Body of pancreas (tissue), 4 donors: ENCODE measurements at regions not wholly inside any gene's neighbourhood (a gene's known extent, or its start where the extent isn't known, plus 50 kb on each side); places are given as distances from the start of the nearest gene placed in this dataset.

Source experiments
- ATAC-seq: fragments of 150-250 bp; one replicate; pipeline ENCODE4 v1.9.1; 2016
- DNase-seq, 4 donors: peaks; one replicate each; pipeline ENCODE4 v3.0.0-alpha.2; 2019
- H3K27ac ChIP-seq, 4 donors: fragments of 200-600 bp; sonication (generic); 1 replicate in 3 of 4; 2 replicates in 1 of 4; pipeline versions ENCODE4 v1.5.1 to v1.6.1; 2016 to 2019; ENCODE audit warnings: mild to moderate bottlenecking in 1 of 4, mixed read lengths in 1 of 4, moderate library complexity in 1 of 4
- H3K27me3 ChIP-seq, 2 donors: fragments of 200-600 bp; sonication (generic); one replicate each; pipeline ENCODE4 v1.6.0; 2016; ENCODE audit warnings: mild to moderate bottlenecking in 1 of 2
- H3K36me3 ChIP-seq, 2 donors: fragments of 200-600 bp; sonication (generic); replicated peaks in 1 of 2; 2 replicates each; pipeline ENCODE4 v1.5.1; 2016; ENCODE audit warnings: low read depth in 2 of 2; ENCODE audit not compliant: insufficient read depth in 1 of 2
- H3K4me1 ChIP-seq: fragments of 200-600 bp; sonication (generic); one replicate; pipeline ENCODE4 v1.6.0; 2016
- H3K4me3 ChIP-seq, 2 donors: fragments of 200-600 bp; sonication (generic); 1 replicate in 1 of 2; 2 replicates in 1 of 2; pipeline ENCODE4 v1.5.1; 2016 to 2019
- H3K9me3 ChIP-seq, 3 donors: fragments of 200-600 bp; sonication (generic); 1 replicate in 2 of 3; 2 replicates in 1 of 3; pipeline ENCODE4 v1.5.1; 2016
- POLR2A ChIP-seq, 3 donors: fragments of 450-650 bp; IDR thresholded peaks; one replicate each; pipeline ENCODE4 v1.6.1; 2016; ENCODE audit warnings: antibody characterized with exemption in 3 of 3, mild to moderate bottlenecking in 2 of 3
- WGBS, 2 donors: methylation state at CpG; one replicate each; pipeline ENCODE4 v1.1.5; 2017; 5-methylcytosine and 5-hydroxymethylcytosine counted together
- intact Hi-C: fragments of 100-400 bp; cut with DNase I; formaldehyde crosslinking; loops from one replicate; pipeline ENCODE4 v1.15.1; 2023
- TF ChIP-seq, protein P1 (sequence below), 7 experiments: fragments of 450-650 bp in 4 of 7; fragments of 200-600 bp in 3 of 7; sonication (generic) in 3 of 7; IDR thresholded peaks; one replicate each; pipeline ENCODE4 v1.5.1; 2016 to 2019; ENCODE audit warnings: antibody characterized with exemption in 7 of 7

DNA sequence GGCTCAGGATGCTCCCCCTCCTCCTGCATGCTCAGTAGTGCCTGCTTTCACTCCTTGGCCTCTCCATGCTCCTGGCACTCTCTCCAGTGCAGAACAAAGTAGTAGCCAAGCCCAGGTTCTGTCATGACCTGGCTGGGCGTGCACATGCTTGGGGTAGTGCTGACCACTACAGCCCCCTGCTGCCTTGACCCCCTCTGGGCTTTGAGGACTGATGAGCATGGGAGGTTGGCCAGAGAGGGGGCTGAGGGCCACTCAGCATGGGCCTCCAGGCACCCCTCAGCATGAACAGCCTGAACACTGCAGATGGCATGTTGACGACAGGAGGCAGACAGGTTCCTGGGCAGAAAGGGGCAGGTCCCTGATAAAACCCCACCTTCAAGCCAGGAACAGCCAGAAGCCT is 935.7 kb upstream of the PRMT6 start:
- DNase-seq = no peak
- ATAC-seq = no peak
- TF ChIP-seq POLR2A (IDR thresholded peaks at IDR 0.05) = no peak
- TF ChIP-seq, protein P1, sequence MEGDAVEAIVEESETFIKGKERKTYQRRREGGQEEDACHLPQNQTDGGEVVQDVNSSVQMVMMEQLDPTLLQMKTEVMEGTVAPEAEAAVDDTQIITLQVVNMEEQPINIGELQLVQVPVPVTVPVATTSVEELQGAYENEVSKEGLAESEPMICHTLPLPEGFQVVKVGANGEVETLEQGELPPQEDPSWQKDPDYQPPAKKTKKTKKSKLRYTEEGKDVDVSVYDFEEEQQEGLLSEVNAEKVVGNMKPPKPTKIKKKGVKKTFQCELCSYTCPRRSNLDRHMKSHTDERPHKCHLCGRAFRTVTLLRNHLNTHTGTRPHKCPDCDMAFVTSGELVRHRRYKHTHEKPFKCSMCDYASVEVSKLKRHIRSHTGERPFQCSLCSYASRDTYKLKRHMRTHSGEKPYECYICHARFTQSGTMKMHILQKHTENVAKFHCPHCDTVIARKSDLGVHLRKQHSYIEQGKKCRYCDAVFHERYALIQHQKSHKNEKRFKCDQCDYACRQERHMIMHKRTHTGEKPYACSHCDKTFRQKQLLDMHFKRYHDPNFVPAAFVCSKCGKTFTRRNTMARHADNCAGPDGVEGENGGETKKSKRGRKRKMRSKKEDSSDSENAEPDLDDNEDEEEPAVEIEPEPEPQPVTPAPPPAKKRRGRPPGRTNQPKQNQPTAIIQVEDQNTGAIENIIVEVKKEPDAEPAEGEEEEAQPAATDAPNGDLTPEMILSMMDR (IDR thresholded peaks at IDR 0.05) = no peak

DNA sequence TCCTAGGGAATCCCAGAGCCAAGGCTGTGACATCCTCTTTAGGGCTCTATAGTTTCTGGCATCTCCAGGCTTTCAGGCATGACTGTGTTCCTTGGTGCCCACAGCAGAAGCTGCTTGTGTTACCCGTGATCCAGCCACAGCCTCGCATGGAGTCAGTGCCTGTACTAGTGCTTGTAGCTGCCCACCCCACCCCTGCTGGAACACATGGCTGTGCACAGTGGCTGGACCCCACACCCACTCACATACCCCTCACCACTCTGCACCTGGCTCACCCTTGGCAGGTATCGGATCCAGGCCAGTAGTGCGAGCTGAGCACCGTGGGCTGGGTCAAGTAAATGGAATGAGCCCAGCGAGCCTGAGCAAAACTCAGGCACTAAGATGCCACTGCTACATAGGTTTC is 934.7 kb upstream of the PRMT6 start:
- intact Hi-C loops = no loop called here
- Histone ChIP-seq H3K4me3 (no peak overlapping the region), H3K9me3 (peaks cover 0 to 18% (median 0%) of the 10 kb centered on the region in 3 donors), H3K27me3 (no peaks in the 10 kb centered on the region), H3K4me1 (no peaks in the 10 kb centered on the region), H3K27ac (no peak overlapping the region), H3K36me3 (no peaks in the 10 kb centered on the region)
- no peak for DNase-seq
- 76% methylated on average over 6 of the region's 6 CpGs for WGBS, 2 donors
- ATAC-seq = no peak
- no peak for TF ChIP-seq POLR2A (IDR thresholded peaks at IDR 0.05)
- TF ChIP-seq, protein P1 (IDR thresholded peaks at IDR 0.05) = no peak

More for the DNA sequence above, 935.7 kb upstream of the PRMT6 start:
- Histone ChIP-seq H3K27ac (no peak overlapping the region), H3K4me3 (no peak overlapping the region), H3K4me1 (no peaks in the 10 kb centered on the region), H3K36me3 (no peaks in the 10 kb centered on the region), H3K9me3 (peaks cover 0 to 18% (median 0%) of the 10 kb centered on the region in 3 donors), H3K27me3 (no peaks in the 10 kb centered on the region)
- 25 to 68% methylated on average over 1 to 2 of the region's 2 CpGs for WGBS, 2 donors
- intact Hi-C loops = no loop called here

DNA sequence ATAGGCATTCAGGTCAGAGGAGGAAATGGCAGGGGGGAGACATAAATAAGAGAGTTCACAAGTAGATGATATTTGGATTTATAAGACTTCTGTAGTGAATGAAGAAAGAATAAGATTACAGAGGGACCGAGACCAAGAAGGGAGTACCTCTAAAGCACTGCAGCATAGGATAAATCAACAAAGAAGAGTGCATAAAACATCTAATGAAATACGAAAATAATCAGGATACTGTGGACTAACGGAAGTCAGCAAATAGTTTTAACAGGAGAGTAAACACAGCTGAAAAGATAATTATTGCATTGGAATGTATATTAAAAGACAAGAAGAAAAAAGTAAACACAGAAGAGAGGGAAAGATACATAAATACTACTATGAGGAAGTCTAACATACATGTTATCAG is 921.9 kb upstream of the PRMT6 start:
- no peak overlapping the region for H3K4me3 ChIP-seq
- H3K36me3 ChIP-seq = no peaks in the 10 kb centered on the region
- no peaks in the 10 kb centered on the region for H3K27me3 ChIP-seq
- ATAC-seq = no peak
- no peak overlapping the region for H3K27ac ChIP-seq
- TF ChIP-seq, protein P1 (IDR thresholded peaks at IDR 0.05) = no peak
- TF ChIP-seq POLR2A (IDR thresholded peaks at IDR 0.05) = no peak
- no peaks in the 10 kb centered on the region for H3K4me1 ChIP-seq
- DNase-seq = no peak
- 10 to 15% methylated on average over 3 of the region's 3 CpGs for WGBS, 2 donors
- no peaks in the 10 kb centered on the region for H3K9me3 ChIP-seq
- intact Hi-C loops = no loop called here

DNA sequence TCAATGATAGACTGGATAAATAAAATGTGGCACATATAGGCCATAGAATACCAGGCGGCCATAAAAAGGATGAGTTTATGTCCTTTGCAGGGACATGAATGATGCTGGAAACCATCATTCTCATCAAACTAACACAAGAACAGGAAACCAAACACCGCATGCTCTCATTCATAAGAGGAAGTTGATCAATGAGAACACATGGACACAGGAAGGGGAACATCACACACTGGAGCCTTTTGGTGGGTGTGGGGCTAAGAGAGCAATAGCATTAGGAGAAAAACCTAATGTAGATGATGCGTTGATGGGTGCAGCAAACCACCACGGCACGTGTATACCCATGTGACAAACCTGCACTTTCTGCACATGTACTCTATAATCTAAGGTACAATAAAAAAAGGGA is 883.4 kb upstream of the PRMT6 start:
- no peak overlapping the region for H3K27ac ChIP-seq
- intact Hi-C loops = no loop called here
- 68 to 88% methylated on average over 5 of the region's 5 CpGs for WGBS, 2 donors
- H3K4me1 ChIP-seq = no peaks in the 10 kb centered on the region
- TF ChIP-seq POLR2A (IDR thresholded peaks at IDR 0.05) = no peak
- TF ChIP-seq, protein P1 (IDR thresholded peaks at IDR 0.05) = no peak
- no peaks in the 10 kb centered on the region for H3K36me3 ChIP-seq
- no peak overlapping the region for H3K4me3 ChIP-seq
- DNase-seq (no peak), ATAC-seq (no peak)
- H3K9me3 ChIP-seq = no peaks in the 10 kb centered on the region
- H3K27me3 ChIP-seq = no peaks in the 10 kb centered on the region

DNA sequence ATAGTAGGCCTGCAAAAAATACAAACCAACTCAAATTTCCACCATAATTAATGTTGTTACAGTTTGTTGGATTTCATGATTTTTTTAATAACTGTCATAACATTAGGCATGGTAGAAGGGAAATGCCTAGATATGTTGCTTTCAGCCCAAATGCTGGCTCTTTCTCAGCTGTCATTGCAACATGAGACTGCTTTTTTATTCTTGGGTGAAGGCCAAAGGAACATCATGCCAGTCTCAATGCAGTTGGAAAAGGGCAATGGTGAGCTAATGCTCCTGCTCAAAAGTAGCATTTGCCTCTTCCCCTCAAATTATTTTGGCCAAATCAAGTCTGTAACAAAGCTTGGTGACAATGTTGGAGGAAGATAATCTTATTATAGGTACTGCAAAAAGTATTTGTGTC is 877.7 kb upstream of the PRMT6 start:
- Histone ChIP-seq H3K27me3 (no peaks in the 10 kb centered on the region), H3K4me1 (no peaks in the 10 kb centered on the region), H3K36me3 (no peaks in the 10 kb centered on the region), H3K9me3 (peaks cover 0 to 6% (median 0%) of the 10 kb centered on the region in 3 donors), H3K4me3 (no peak overlapping the region), H3K27ac (no peak overlapping the region)
- no peak for DNase-seq
- intact Hi-C loops = no loop called here
- TF ChIP-seq POLR2A (IDR thresholded peaks at IDR 0.05) = no peak
- TF ChIP-seq, protein P1 (IDR thresholded peaks at IDR 0.05) = no peak
- no peak for ATAC-seq
